MM.1S (cell line): ENCODE measurements at regions not wholly inside any gene's neighbourhood (a gene's known extent, or its start where the extent isn't known, plus 50 kb on each side); places are given as distances from the start of the nearest gene placed in this dataset.

Source experiments
- DNase-seq: peaks from one replicate; pipeline ENCODE4 v3.0.0-alpha.2; 2015
- H2AFZ ChIP-seq: fragments of 300-600 bp; sonication (generic); 2 replicates; pipeline ENCODE4 v1.6.0; 2016; ENCODE audit warnings: antibody characterized with exemption, low read length
- H3F3A ChIP-seq: fragments of 300-600 bp; sonication (generic); 2 replicates; pipeline ENCODE4 v1.6.1; 2016; ENCODE audit warnings: mild to moderate bottlenecking, antibody characterized with exemption, low read length, moderate library complexity, mixed read lengths; ENCODE audit not compliant: insufficient read depth
- H3K27ac ChIP-seq: fragments of 300-600 bp; sonication (generic); 2 replicates; pipeline ENCODE4 v1.5.1; 2016; ENCODE audit warnings: mild to moderate bottlenecking, low read length
- H3K27me3 ChIP-seq: fragments of 300-600 bp; sonication (generic); replicated peaks from 2 replicates; pipeline ENCODE4 v1.6.0; 2016; ENCODE audit warnings: low read length; ENCODE audit not compliant: insufficient read depth
- H3K36me3 ChIP-seq: fragments of 300-600 bp; sonication (generic); replicated peaks from 2 replicates; pipeline ENCODE4 v1.6.1; 2016; ENCODE audit warnings: mild to moderate bottlenecking, low read length, mixed read lengths; ENCODE audit not compliant: insufficient read depth
- H3K4me1 ChIP-seq: fragments of 300-600 bp; sonication (generic); 2 replicates; pipeline ENCODE4 v1.6.1; 2016; ENCODE audit warnings: low read length, mixed read lengths
- H3K4me2 ChIP-seq: fragments of 300-600 bp; sonication (generic); 2 replicates; pipeline ENCODE4 v1.6.0; 2016; ENCODE audit warnings: low read depth, low read length
- H3K4me3 ChIP-seq: fragments of 300-600 bp; sonication (generic); 2 replicates; pipeline ENCODE4 v1.5.1; 2016; ENCODE audit warnings: low read length, mixed read lengths
- H3K79me2 ChIP-seq: fragments of 300-600 bp; sonication (generic); 2 replicates; pipeline ENCODE4 v1.6.1; 2016; ENCODE audit warnings: mixed run types, low read length, mixed read lengths
- H3K9ac ChIP-seq: fragments of 300-600 bp; sonication (generic); 2 replicates; pipeline ENCODE4 v1.6.1; 2016; ENCODE audit warnings: low read length, mixed read lengths
- H3K9me2 ChIP-seq: fragments of 300-600 bp; sonication (generic); replicated peaks from 2 replicates; pipeline ENCODE4 v1.6.1; 2016; ENCODE audit warnings: mild to moderate bottlenecking, low read length, mixed read lengths; ENCODE audit not compliant: insufficient read depth
- H3K9me3 ChIP-seq: fragments of 300-600 bp; sonication (generic); replicated peaks from 2 replicates; pipeline ENCODE4 v1.6.1; 2016; ENCODE audit warnings: mild to moderate bottlenecking, low read length, mixed read lengths; ENCODE audit not compliant: insufficient read depth
- H4K20me1 ChIP-seq: fragments of 300-600 bp; sonication (generic); 2 replicates; pipeline ENCODE4 v1.6.1; 2016; ENCODE audit warnings: mild to moderate bottlenecking, low read length, moderate library complexity, mixed read lengths; ENCODE audit not compliant: insufficient read depth
- EZH2 ChIP-seq: fragments of 300-600 bp; sonication (generic); optimal IDR thresholded peaks from 2 replicates; pipeline ENCODE3; 2017; ENCODE audit warnings: low read depth, mild to moderate bottlenecking, antibody characterized with exemption, low read length, mixed read lengths
- EZH2phosphoT487 ChIP-seq: fragments of 300-600 bp; sonication (generic); IDR thresholded peaks from 2 replicates; pipeline ENCODE4 v1.6.1; 2018; ENCODE audit warnings: antibody characterized with exemption, low read length
- TF ChIP-seq, protein P1 (sequence below): fragments of 300-600 bp; sonication (generic); IDR thresholded peaks from 2 replicates; pipeline ENCODE4 v1.5.1; 2016; ENCODE audit warnings: antibody characterized with exemption, low read length, mixed read lengths

DNA sequence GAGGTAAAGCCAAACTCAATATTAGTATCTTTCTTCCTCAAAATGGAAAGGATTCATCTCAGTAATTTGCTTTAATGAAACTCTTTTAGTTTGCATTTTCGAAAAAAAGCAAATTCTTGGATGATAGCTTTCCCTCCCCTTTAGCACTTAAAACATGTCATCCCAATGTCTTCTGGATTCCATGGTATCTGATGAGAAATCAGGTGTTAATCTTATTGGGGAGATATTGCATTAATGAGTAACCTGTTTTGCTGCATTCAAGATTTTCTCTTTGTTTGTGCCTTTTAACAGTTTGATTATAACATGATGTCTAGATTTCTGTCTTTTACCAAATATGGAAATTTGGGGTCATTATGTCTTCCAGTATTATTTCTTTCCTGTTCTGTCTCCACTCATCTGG lies 405.1 kb upstream of the FOXG1 start:
- no peaks in the 10 kb centered on the region for H4K20me1 ChIP-seq
- no peaks in the 10 kb centered on the region for H3K79me2 ChIP-seq
- no peak for DNase-seq

DNA sequence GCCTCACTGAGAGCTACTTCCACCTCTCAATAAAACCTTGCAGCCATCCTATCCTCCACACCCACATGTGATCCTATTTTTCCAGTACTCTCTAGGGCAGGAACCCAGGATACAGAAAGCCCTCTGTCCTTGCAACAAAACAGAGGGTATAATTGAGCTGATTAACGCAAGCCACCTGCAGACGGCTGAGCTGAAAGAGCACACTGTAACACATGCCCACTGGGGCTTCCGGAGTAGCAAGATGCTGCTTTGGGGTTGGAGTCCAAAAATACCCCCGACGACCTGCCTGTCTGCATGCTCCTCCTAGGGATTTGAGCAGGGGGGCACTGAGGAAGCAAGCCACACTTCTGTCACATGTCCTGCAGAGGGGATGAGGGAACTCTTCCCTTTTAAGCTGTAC lies 401.1 kb upstream of the FOXG1 start:
- Histone ChIP-seq H3K4me3 (no peak overlapping the region), H3K4me1 (no peaks in the 10 kb centered on the region), H3K36me3 (no peaks in the 10 kb centered on the region), H3K4me2 (no peak overlapping the region), H3K9me2 (no peaks in the 10 kb centered on the region), H4K20me1 (no peaks in the 10 kb centered on the region), H3K27ac (no peak overlapping the region), H3K27me3 (no peaks in the 10 kb centered on the region), H3K9ac (no peak overlapping the region), H3K79me2 (no peaks in the 10 kb centered on the region), H2AFZ (no peak overlapping the region), H3K9me3 (no peaks in the 10 kb centered on the region), H3F3A (no peaks in the 10 kb centered on the region)
- no peak for DNase-seq
- TF ChIP-seq EZH2phosphoT487: no peak
- TF ChIP-seq EZH2: no peak
- TF ChIP-seq, protein P1, sequence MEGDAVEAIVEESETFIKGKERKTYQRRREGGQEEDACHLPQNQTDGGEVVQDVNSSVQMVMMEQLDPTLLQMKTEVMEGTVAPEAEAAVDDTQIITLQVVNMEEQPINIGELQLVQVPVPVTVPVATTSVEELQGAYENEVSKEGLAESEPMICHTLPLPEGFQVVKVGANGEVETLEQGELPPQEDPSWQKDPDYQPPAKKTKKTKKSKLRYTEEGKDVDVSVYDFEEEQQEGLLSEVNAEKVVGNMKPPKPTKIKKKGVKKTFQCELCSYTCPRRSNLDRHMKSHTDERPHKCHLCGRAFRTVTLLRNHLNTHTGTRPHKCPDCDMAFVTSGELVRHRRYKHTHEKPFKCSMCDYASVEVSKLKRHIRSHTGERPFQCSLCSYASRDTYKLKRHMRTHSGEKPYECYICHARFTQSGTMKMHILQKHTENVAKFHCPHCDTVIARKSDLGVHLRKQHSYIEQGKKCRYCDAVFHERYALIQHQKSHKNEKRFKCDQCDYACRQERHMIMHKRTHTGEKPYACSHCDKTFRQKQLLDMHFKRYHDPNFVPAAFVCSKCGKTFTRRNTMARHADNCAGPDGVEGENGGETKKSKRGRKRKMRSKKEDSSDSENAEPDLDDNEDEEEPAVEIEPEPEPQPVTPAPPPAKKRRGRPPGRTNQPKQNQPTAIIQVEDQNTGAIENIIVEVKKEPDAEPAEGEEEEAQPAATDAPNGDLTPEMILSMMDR: no peak

More for the DNA sequence above, 405.1 kb upstream of the FOXG1 start:
- Histone ChIP-seq H3K27me3 (no peaks in the 10 kb centered on the region), H3K4me3 (no peak overlapping the region), H3K4me2 (no peak overlapping the region), H3K9ac (no peak overlapping the region), H2AFZ (no peak overlapping the region), H3F3A (no peaks in the 10 kb centered on the region), H3K36me3 (no peaks in the 10 kb centered on the region), H3K9me2 (no peaks in the 10 kb centered on the region), H3K4me1 (no peaks in the 10 kb centered on the region), H3K9me3 (no peaks in the 10 kb centered on the region), H3K27ac (no peak overlapping the region)
- TF ChIP-seq EZH2phosphoT487: no peak

DNA sequence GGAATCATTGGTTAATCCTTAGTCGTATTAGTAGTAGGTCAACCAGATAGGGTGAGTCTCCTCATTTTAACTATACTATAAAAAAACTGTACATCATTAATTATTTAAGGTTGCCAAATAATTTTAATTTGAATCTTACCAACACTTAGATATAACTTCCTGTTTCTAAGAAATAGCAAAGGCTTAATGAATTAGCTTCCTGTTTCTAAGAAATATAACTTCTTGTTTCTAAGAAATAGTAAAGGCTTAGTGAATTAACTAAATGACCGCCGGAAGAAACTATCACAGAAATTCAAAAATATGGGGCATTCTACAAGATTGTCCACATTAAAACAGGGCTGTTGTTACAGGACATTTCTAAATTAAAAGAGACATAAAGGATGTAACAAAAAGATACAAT lies 392.9 kb upstream of the FOXG1 start:
- Histone ChIP-seq H3K36me3 (no peaks in the 10 kb centered on the region), H3K27me3 (no peaks in the 10 kb centered on the region), H3K9ac (no peak overlapping the region), H3K27ac (no peak overlapping the region), H3K4me3 (no peak overlapping the region), H3F3A (no peaks in the 10 kb centered on the region), H3K9me3 (no peaks in the 10 kb centered on the region), H2AFZ (no peak overlapping the region), H3K4me1 (no peaks in the 10 kb centered on the region), H3K4me2 (no peak overlapping the region), H4K20me1 (no peaks in the 10 kb centered on the region), H3K79me2 (no peaks in the 10 kb centered on the region), H3K9me2 (no peaks in the 10 kb centered on the region)
- TF ChIP-seq EZH2phosphoT487: no peak
- TF ChIP-seq, protein P1: no peak
- TF ChIP-seq EZH2: no peak
- DNase-seq: no peak

- Histone ChIP-seq H3K27me3 (no peaks in the 10 kb centered on the region), H3K9me3 (no peaks in the 10 kb centered on the region)
- DNase-seq: peak; percentile 19
Measured at GRCh38 chr14:28375295-28375694, 391.3 kb upstream of the FOXG1 start.

More at GRCh38 chr14:28375295-28375694, 391.3 kb upstream of the FOXG1 start:
- TF ChIP-seq, protein P1: peak; percentile 24
- no peak for TF ChIP-seq EZH2
- no peaks in the 10 kb centered on the region for H4K20me1 ChIP-seq
- no peak overlapping the region for H2AFZ ChIP-seq
- no peak overlapping the region for H3K27ac ChIP-seq
- no peak overlapping the region for H3K4me2 ChIP-seq
- H3K9me2 ChIP-seq: no peaks in the 10 kb centered on the region
- H3K79me2 ChIP-seq: no peaks in the 10 kb centered on the region
- no peaks in the 10 kb centered on the region for H3K36me3 ChIP-seq
- H3K4me3 ChIP-seq: no peak overlapping the region
- no peak overlapping the region for H3K9ac ChIP-seq
- no peaks in the 10 kb centered on the region for H3F3A ChIP-seq
- no peaks in the 10 kb centered on the region for H3K4me1 ChIP-seq
